Stimulated activated CD4-positive, alpha-beta T cell treated with anti-CD3 and anti-CD28 coated beads, Interleukin-1b, Interleukin-23, amount 100 ng/mL, for 24 hours (primary cell): ENCODE measurements at regions not wholly inside any gene's neighbourhood (a gene's known extent, or its start where the extent isn't known, plus 50 kb on each side); places are given as distances from the start of the nearest gene placed in this dataset.
"Not testable (repeated sequence)": the region's sequence is repeated elsewhere in the genome, so short reads cannot be mapped to it uniquely, and the experiment has no call there.

Experiments used
- DNase-seq, 4 experiments: peaks; one replicate each; pipeline ENCODE4 v3.0.0-alpha.2; 2020; ENCODE audit warnings: low read depth in 4 of 4, low spot score in 1 of 4

GRCh38 chr1:227416156-227416830, 98.0 kb upstream of the CDC42BPA start:
- DNase-seq = no peak

GRCh38 chr1:227415115-227415790, 97.0 kb upstream of the CDC42BPA start:
- DNase-seq = no peak

- no peak for DNase-seq
Measured at GRCh38 chr1:227411066-227411465, 92.8 kb upstream of the CDC42BPA start.

GRCh38 chr1:227406332-227406731, 88.0 kb upstream of the CDC42BPA start:
- not testable (repeated sequence) for DNase-seq

DNA sequence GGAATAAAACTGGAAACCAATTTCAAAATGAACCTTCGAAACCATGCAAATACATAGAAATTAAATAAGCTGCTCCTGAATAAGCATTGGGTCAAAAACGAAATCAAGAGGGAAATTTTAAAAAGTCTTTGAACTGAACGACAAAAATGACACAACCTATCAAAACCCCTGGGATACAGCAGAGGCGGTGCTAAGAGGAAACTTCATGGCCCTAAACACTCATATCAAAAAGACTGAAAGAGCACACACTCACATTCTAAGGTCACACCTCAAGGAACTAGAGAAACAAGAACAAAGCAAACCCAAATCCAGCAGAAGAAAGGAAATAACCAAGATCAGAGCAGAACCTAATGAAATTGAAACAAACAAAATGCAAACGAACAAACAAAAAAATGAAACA, 85.2 kb upstream of the CDC42BPA start:
- DNase-seq = no peak

DNA sequence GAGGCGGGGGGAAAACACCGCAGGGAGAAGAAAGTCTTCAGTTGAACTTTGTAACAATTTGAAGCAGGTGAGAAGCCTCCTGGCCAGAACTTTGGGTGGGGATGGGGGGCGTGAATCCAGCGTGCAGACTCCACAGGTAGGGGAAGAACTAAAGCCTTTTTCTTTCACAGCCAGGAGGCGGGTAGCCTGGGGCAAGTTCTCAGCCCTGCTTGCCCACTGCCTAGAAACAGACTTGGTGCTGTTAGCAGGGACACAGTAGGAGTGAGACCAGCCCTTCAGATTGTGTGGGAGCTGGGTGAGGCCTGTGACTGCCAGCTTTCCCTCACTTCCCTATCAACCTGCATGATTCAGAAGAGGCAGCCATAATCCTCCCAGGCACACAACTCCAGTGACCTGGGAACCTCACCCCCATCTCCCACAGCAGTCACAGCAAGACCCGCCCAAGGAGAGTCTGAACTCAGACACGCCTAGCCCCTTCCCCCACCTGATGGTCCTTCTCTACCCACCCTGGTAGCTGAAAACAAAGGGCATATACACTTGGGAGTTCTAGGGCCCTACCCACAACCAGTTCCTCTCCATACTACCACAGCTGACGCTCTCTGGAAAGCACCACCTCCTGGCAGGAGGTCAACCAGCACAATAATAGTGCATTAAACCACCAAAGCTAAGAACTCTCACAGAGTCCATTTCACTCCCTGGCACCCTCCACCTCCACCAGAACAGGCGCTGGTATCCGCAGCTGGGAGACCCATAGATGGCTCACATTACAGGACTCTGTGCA, 83.5 kb upstream of the CDC42BPA start:
- DNase-seq = no peak

DNA sequence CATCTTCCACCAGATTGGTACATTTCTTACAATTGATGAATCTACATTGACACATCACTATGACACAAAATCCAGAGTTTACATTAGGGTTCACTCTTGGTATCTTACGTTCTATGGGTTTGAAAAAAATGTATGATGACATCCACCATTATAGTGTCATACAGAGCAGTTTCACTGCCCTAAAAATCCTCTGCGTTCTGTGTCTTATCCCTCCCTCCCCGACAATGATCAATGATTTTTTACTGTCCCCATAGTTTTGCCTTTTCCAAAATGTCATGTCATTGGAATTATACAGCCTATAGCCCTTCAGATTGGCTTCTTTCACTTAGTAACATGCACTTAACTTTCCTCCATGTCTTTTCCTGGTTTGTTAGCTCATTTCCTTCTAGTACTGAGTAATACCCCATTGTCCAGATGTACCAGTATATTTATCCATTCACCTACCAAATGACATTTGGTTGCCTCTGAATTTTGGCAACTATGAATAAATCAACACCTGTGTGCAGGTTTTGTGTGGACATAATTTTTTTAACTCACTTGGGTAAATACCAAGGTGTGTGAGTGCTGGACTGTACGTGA, 80.9 kb upstream of the CDC42BPA start:
- DNase-seq = no peak

GRCh38 chr1:227397354-227397978, 79.2 kb upstream of the CDC42BPA start:
- DNase-seq = no peak

DNA sequence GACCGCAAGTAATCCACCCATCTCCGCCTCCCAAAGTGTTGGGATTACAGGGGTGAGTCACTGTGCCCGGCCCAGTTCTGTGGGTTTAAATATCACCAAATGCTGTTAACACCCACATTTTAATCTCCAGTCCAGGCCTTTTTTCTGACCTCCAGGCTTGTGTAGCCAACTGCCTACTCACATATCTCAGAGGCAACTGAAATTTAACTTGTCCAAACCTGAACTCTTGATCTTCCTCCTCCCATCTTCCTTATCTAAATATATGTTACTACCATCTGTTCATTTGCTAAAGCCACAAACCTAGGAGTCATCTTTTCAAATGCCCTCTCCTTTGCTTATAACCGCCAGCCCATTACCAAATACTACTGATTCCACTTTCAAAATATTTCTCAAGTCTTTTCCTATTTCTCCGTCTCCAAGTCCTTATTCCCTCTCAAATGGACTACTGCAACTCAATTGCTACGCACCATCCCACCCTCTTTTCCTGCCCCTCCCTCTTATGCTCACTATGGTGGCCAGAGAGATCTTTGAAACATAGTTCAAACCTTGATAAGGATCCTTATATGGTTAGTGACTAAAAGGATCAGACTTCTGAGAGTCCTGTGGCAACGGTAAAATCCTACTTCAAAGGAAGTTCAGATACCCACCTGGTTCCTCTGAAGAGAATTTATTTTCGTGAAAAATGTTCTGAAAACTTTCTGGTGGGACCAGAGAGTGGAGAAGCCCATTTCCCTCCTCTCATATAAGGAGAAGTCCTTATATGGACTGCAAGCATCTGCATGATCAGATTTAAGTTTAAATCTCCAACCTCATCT, 78.5 kb upstream of the CDC42BPA start:
- DNase-seq = no peak

- DNase-seq = no peak
Measured at GRCh38 chr1:227395426-227396028, 77.2 kb upstream of the CDC42BPA start.

DNA sequence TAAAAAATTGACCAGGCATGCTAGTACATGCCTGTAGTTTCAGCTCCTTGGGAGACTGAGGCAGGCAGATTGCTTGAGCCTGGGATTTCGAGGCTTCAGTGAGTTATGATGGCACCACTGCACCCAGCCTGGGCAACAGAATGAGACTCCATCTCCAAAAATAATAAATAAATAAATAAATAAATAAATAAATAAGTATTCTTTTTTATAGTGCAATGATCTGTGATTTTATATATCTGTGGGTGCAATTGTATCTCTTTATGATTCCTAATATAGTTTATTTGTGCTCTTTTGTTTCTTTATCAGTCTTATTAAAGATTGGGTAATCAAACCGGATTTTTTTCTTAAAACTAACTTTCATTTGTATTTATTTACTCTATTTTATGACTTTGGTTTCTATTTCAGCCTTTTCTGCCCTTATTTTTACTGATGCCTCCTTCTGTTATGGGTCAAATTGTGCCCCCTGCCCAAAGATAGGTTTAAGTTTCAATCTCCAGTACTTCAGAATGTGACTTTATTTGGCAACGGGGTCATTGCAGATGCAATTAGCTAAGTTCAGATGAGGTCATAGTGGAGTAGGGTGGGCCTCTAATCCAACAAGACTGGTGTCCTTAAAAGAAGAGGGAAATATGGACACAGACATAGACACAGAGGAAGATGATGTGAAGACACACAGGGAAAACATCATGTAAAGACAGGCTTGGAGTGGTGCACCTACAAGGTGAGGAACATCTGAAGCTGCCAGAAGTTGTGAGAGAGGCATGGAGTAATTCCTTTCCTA, 74.9 kb upstream of the CDC42BPA start:
- no peak for DNase-seq

GRCh38 chr1:227391879-227392278, 73.6 kb upstream of the CDC42BPA start:
- DNase-seq = no peak

DNA sequence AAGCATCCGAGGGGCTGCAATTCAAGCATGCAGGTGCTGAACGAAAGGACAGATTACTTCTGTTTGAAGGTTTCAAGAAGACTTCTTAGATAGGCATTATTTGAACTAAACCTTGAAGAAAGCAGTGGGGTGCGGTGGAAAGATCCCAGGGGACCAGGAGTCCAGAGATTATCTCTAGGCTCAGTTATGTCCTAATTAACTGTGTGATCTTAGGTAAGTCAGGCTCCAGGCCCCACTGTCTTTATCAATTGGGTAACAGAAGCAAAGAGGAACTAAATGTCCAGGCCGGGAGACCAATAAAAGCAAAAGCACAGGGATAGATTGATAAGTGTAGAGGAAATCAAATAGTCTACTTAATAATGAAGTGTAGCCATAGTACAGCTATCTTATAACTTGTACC, 72.9 kb upstream of the CDC42BPA start:
- no peak for DNase-seq

GRCh38 chr1:227390525-227390924, 72.2 kb upstream of the CDC42BPA start:
- DNase-seq = no peak

- no peak for DNase-seq
Measured at GRCh38 chr1:227388214-227389168, 70.2 kb upstream of the CDC42BPA start.

- no peak for DNase-seq
Measured at GRCh38 chr1:227379555-227379892, 61.2 kb upstream of the CDC42BPA start.

- no peak for DNase-seq
Measured at GRCh38 chr1:227378871-227379554, 60.7 kb upstream of the CDC42BPA start.

DNA sequence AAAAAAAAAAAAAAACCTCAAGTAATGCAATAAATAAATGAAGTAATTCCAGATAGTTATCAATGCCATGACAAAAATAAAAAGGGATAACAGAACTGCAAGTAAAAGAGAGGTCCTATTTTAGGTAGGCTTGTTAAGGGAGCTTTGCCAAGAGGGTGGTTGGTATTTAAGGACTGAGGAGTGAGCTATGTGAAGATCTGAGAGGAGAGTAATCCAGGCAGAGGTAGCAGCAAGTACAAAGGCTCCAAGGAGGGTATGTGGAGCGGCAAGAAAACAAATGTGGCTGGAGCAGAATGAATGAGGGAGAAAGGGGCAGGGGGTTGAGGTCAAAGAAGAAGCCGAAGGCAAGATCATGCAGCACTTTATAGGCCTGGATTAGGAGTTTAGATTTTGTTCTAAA, 59.9 kb upstream of the CDC42BPA start:
- DNase-seq = no peak
